GM23338 (cell line): ENCODE measurements at regions not wholly inside any gene's neighbourhood (a gene's known extent, or its start where the extent isn't known, plus 50 kb on each side); places are given as distances from the start of the nearest gene placed in this dataset.

Experiments
- ATAC-seq: fragments of 200-7000 bp; cut with Tn5 transposase; 3 replicates; pipeline ENCODE4 v1.9.1; 2020
- DNase-seq: peaks from one replicate; pipeline ENCODE4 v3.0.0-alpha.2; 2015; ENCODE audit warnings: low spot score
- H2AFZ ChIP-seq: fragments of 200-600 bp; sonication (generic); 2 replicates; pipeline ENCODE4 v1.8.0; 2016; ENCODE audit warnings: antibody characterized with exemption, mild to moderate bottlenecking, moderate library complexity
- H3F3A ChIP-seq: fragments of 200-600 bp; sonication (generic); replicated peaks from 2 replicates; pipeline ENCODE4 v1.8.0; 2017; ENCODE audit warnings: antibody characterized with exemption, mixed run types, low read depth
- H3K27ac ChIP-seq: fragments of 200-600 bp; sonication (generic); 2 replicates; pipeline ENCODE4 v1.6.1; 2016; ENCODE audit warnings: low read depth
- H3K27me3 ChIP-seq: fragments of 200-600 bp; sonication (generic); 2 replicates; pipeline ENCODE4 v1.8.0; 2016; ENCODE audit warnings: mild to moderate bottlenecking, mixed run types, moderate library complexity; ENCODE audit not compliant: insufficient read depth
- H3K36me3 ChIP-seq: fragments of 200-600 bp; sonication (generic); 2 replicates; pipeline ENCODE4 v1.8.0; 2016; ENCODE audit warnings: mild to moderate bottlenecking; ENCODE audit not compliant: insufficient read depth
- H3K4me1 ChIP-seq: fragments of 200-600 bp; sonication (generic); 2 replicates; pipeline ENCODE4 v1.8.0; 2016; ENCODE audit warnings: mild to moderate bottlenecking, moderate library complexity; ENCODE audit not compliant: insufficient read depth
- H3K4me2 ChIP-seq: fragments of 200-600 bp; sonication (generic); 2 replicates; pipeline ENCODE4 v1.7.1; 2017; ENCODE audit warnings: mixed run types
- H3K4me3 ChIP-seq: fragments of 200-600 bp; sonication (generic); 2 replicates; pipeline ENCODE4 v1.6.1; 2016; ENCODE audit warnings: mixed run types
- H3K79me2 ChIP-seq: fragments of 200-600 bp; sonication (generic); replicated peaks from 2 replicates; pipeline ENCODE4 v1.8.0; 2017; ENCODE audit warnings: mild to moderate bottlenecking; ENCODE audit not compliant: insufficient read depth
- H3K9me2 ChIP-seq: fragments of 200-600 bp; sonication (generic); 2 replicates; pipeline ENCODE4 v1.8.0; 2017; ENCODE audit not compliant: insufficient read depth
- H4K20me1 ChIP-seq: fragments of 200-600 bp; sonication (generic); replicated peaks from 2 replicates; pipeline ENCODE4 v1.8.0; 2017; ENCODE audit warnings: mild to moderate bottlenecking; ENCODE audit not compliant: insufficient read depth
- H3K27ac Mint-ChIP-seq: 2 replicates; pipeline ENCODE4 v1.8.0; 2020; ENCODE audit warnings: inconsistent platforms, mild to moderate bottlenecking, moderate library complexity, mixed read lengths
- H3K27me3 Mint-ChIP-seq: 3 replicates; pipeline ENCODE4 v1.8.0; 2022; ENCODE audit warnings: low read depth, mild to moderate bottlenecking, moderate library complexity, mixed read lengths, inconsistent platforms; ENCODE audit not compliant: insufficient read depth, poor library complexity
- H3K36me3 Mint-ChIP-seq: 3 replicates; pipeline ENCODE4 v1.8.0; 2021; ENCODE audit warnings: low read depth, mild to moderate bottlenecking, inconsistent platforms, moderate library complexity, mixed read lengths
- H3K4me1 Mint-ChIP-seq: 3 replicates; pipeline ENCODE4 v1.8.0; 2020; ENCODE audit warnings: mild to moderate bottlenecking, inconsistent platforms, mixed read lengths
- H3K4me3 Mint-ChIP-seq: 3 replicates; pipeline ENCODE4 v1.8.0; 2021; ENCODE audit warnings: moderate library complexity, mild to moderate bottlenecking, inconsistent platforms, mixed read lengths
- H3K9me3 Mint-ChIP-seq: 3 replicates; pipeline ENCODE4 v1.8.0; 2020; ENCODE audit warnings: moderate library complexity, mild to moderate bottlenecking, inconsistent platforms, mixed read lengths
- CREB1 ChIP-seq: fragments of 250-450 bp; sonication (Bioruptor Pico); IDR thresholded peaks from 2 replicates; pipeline ENCODE4 v1.5.0; 2020; ENCODE audit warnings: low read depth, mild to moderate bottlenecking, moderate library complexity
- CTCF ChIP-seq, 2 experiments: fragments of 200-600 bp in 1 of 2; sonication (generic) in 1 of 2; conservative IDR thresholded peaks; 2 replicates each; pipeline versions ENCODE4 v1.5.1 to v1.6.1; 2016 to 2017; ENCODE audit warnings: antibody characterized with exemption in 2 of 2, low read depth in 2 of 2, mild to moderate bottlenecking in 2 of 2, moderate library complexity in 1 of 2
- ETS1 ChIP-seq: IDR thresholded peaks from 2 replicates; pipeline ENCODE4 v1.6.1; 2016; ENCODE audit warnings: antibody characterized with exemption
- EZH2 ChIP-seq: fragments of 200-600 bp; sonication (generic); IDR thresholded peaks from one replicate; pipeline ENCODE4 v1.8.0; 2017; ENCODE audit warnings: antibody characterized with exemption, mild to moderate bottlenecking, low read depth; ENCODE audit not compliant: unreplicated experiment
- EZH2phosphoT487 ChIP-seq: fragments of 200-600 bp; sonication (generic); IDR thresholded peaks from one replicate; pipeline ENCODE4 v1.8.1; 2018; ENCODE audit warnings: antibody characterized with exemption; ENCODE audit not compliant: unreplicated experiment
- JUNB ChIP-seq: IDR thresholded peaks from one replicate; pipeline ENCODE4 v1.6.1; 2016; ENCODE audit warnings: antibody characterized with exemption; ENCODE audit not compliant: unreplicated experiment
- NANOG ChIP-seq: IDR thresholded peaks from 2 replicates; pipeline ENCODE4 v1.6.1; 2016; ENCODE audit warnings: antibody characterized with exemption, borderline replicate concordance
- POLR2AphosphoS5 ChIP-seq: IDR thresholded peaks from 2 replicates; pipeline ENCODE4 v1.6.1; 2016; ENCODE audit warnings: antibody characterized with exemption, low read depth
- STAT1 ChIP-seq: IDR thresholded peaks from one replicate; pipeline ENCODE4 v1.6.1; 2016; ENCODE audit warnings: antibody characterized with exemption; ENCODE audit not compliant: unreplicated experiment
- ZNF114 ChIP-seq: fragments of 250-450 bp; sonication (Bioruptor Pico); IDR thresholded peaks from 2 replicates; pipeline ENCODE4 v1.5.0; 2020; ENCODE audit warnings: mild to moderate bottlenecking, moderate library complexity
- ZNF331 ChIP-seq: fragments of 250-450 bp; sonication (Bioruptor Pico); IDR thresholded peaks from 2 replicates; pipeline ENCODE4 v1.5.0; 2020; ENCODE audit warnings: low read depth, mild to moderate bottlenecking, moderate library complexity
- ZNF462 ChIP-seq: fragments of 250-450 bp; sonication (Bioruptor Pico); IDR thresholded peaks from 2 replicates; pipeline ENCODE4 v1.5.0; 2020; ENCODE audit warnings: mild to moderate bottlenecking, moderate library complexity

- Histone ChIP-seq H3K27ac (no peak overlapping the region), H2AFZ (no peak overlapping the region), H3K27me3 (no peaks in the 10 kb centered on the region), H3K36me3 (no peaks in the 10 kb centered on the region), H3K79me2 (no peaks in the 10 kb centered on the region), H3K9me2 (no peaks in the 10 kb centered on the region), H3K4me1 (no peaks in the 10 kb centered on the region), H3K4me2 (no peak overlapping the region), H3K4me3 (no peak overlapping the region), H4K20me1 (no peaks in the 10 kb centered on the region), H3F3A (no peaks in the 10 kb centered on the region)
- Mint-ChIP-seq H3K27me3 (no peaks in the 10 kb centered on the region), H3K36me3 (peaks cover 4% of the 10 kb centered on the region; the same call in 1 of the 3 replicates), H3K4me1 (no peaks in the 10 kb centered on the region), H3K27ac (no peak overlapping the region), H3K9me3 (peaks cover 8% of the 10 kb centered on the region; the same call in 2 of the 3 replicates), H3K4me3 (no peak overlapping the region)
- TF ChIP-seq JUNB (no peak), CTCF (conservative IDR thresholded peaks at IDR 0.05; ENCODE audit: low read depth in 2 of 2) (no peak), ZNF331 (CRISPR knock-in tag) (no peak), ZNF114 (CRISPR knock-in tag) (no peak), STAT1 (no peak), NANOG (no peak), CREB1 (CRISPR knock-in tag) (no peak), POLR2AphosphoS5 (no peak), ETS1 (no peak), ZNF462 (CRISPR knock-in tag) (no peak), EZH2 (no peak), EZH2phosphoT487 (no peak)
- DNase-seq (no peak), ATAC-seq (no peak)
Observed at GRCh38 chr4:147361726-147362125, 119.2 kb upstream of the EDNRA start.
